Non-pigmented ciliary epithelial cell (primary cell): ENCODE measurements at regions not wholly inside any gene's neighbourhood (a gene's known extent, or its start where the extent isn't known, plus 50 kb on each side); places are given as distances from the start of the nearest gene placed in this dataset.
A peak's percentile ranks its signal among the peaks of the same experiment; 100 is the strongest.
"Not testable (repeated sequence)": the region's sequence is repeated elsewhere in the genome, so short reads cannot be mapped to it uniquely, and the experiment has no call there.

Experiments
- DNase-seq: peaks from one replicate; pipeline ENCODE4 v3.0.0-alpha.2; 2010; ENCODE audit warnings: low read depth

GRCh38 chr3:150300852-150301517, 107.1 kb upstream of the TSC22D2 start:
- no peak for DNase-seq

GRCh38 chr3:150300388-150300787, 107.7 kb upstream of the TSC22D2 start:
- DNase-seq, result no peak

DNA sequence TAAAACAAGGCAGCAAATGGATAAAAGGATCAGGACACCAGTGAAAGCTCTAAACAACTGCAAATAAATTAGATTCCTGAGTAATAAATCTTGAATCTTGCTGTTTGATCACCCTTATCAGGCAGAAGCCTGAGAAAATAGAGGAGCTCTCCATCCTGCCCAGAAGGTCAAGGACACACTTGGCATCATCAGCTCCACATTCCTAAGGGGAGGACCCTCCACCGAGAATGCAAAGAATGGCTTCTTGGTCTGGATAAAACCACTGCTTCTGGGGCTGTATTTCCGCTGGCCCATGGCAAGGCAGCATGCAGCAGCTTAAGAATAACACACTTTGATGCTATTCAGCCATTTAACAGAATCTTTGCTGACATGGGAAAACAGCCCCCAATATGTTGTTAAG, 108.9 kb upstream of the TSC22D2 start:
- DNase-seq, result no peak

DNA sequence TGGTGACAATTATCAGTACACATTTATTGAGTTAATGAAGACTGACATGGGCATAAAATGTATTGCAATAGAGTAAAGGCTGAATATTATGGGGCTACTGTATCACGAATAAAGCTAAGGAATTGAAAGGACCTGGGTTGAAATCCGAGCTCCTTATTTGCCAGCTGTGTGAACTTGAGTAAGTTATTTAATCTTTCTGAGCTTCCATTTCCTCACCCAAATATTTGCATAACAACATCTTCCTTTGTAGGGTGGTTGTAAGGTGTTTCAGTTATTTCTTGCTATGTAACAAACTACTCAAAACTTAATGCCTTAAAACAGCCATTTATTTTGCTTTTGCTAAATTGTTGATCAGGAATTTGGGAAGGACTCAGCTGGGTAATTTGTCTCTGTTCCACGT, 111.1 kb upstream of the TSC22D2 start:
- no peak for DNase-seq

DNA sequence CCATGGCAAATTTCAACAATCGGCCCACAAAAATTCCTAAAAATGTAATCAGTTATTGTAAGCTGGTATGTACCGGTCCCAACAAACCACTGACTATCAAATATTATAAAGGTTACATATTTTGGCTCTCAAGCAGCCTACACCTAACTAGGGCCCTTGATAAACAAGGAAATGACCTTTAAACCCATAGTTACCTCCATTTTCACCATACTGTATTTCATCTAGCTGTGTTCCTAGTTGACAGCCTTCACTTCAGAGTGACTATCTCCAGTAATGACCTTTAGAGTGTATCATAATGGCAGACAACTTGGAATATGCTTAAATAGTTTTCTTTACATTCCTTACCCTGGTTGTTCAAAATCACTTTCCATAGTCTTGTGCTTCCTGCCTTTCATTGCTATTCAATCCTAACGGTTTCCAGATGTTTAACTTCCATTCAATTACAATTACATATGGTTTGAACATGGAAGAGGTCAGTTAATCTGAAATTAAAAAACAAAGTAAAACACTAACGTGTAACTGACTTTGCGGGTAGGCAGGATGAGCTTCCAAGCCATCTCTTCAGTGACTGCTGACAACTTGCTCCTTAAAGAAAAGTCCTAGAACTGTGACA, 111.9 kb upstream of the TSC22D2 start:
- DNase-seq, result no peak

DNA sequence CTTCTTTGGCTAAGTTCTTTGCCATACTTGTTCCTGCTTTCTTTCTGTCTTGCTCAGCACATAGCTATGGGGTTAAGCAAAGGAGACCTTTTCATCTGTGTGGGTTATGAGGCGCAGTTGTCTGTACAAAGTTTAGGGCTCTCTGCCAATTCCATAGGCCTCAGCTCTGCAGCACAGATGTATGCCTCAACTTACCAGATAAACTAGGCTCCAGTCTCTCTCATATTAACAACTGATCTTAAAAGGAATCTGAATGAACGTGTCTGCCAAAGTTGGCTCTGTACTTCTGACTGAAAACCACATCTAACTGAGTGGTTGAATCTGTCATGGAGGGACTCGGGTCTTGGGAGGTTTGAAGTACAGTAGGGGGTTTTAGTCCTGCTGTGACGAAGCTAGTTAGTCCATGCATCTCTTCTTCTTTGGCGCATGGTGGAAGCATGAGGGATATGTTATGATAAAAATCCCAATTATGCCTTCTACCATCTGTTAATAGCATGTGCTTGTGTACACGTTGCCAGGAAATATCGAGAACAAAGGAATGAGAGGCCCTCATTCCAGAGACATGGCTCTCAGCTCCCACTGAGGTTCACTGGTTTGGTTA, 114.6 kb upstream of the TSC22D2 start:
- DNase-seq, result peak; percentile 87

- DNase-seq, result peak; percentile 93
Measured at GRCh38 chr3:150292891-150293290, 115.2 kb upstream of the TSC22D2 start.

DNA sequence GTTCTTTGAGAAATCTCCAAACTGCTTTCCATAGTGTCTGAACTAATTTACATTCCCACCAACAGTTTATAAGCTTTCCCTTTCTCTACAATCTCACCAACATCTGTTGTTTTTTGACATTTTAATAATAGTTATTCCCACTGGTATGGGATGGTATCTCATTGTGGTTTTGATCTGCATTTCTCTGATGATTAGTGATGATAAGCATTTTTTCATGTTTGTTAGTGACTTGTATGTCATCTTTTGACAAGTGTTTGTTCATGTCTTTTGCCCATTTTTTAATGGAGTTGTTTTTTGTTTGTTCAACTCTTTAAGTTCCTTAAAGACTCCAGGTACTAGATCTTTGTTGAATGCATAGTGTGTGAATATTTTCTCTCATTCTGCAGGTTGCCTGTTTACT, 116.6 kb upstream of the TSC22D2 start:
- no peak for DNase-seq

- no peak for DNase-seq
Measured at GRCh38 chr3:150286390-150287147, 121.5 kb upstream of the TSC22D2 start.

GRCh38 chr3:150285601-150286000, 122.5 kb upstream of the TSC22D2 start:
- no peak for DNase-seq

DNA sequence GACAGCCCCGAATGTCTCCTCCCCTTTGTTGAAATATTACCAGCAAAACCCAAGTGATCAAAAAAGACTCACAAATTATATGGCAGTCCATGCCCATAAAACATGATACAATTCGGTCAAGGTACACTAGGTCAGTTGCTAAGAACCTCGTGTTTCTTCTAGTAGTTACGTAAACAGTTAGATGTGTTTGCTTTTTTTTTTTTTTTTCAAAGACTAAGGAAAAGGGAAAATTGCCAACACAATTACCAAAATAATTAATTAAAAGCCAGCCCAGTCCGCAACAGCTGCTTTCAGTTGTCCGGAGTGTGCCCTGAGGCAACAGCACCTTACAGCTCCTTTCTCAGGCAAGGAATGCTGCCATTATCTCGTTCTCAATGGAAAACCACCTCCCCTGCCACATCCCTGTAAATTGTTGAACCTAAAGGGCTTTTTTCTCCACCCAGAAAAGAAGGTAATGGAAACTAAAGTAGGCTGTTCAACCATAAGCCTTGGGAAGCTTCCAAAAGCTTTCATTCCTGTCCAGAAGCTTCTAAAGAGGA, 129.2 kb upstream of the TSC22D2 start:
- DNase-seq, result no peak

- no peak for DNase-seq
Measured at GRCh38 chr3:150278195-150278594, 129.9 kb upstream of the TSC22D2 start.

DNA sequence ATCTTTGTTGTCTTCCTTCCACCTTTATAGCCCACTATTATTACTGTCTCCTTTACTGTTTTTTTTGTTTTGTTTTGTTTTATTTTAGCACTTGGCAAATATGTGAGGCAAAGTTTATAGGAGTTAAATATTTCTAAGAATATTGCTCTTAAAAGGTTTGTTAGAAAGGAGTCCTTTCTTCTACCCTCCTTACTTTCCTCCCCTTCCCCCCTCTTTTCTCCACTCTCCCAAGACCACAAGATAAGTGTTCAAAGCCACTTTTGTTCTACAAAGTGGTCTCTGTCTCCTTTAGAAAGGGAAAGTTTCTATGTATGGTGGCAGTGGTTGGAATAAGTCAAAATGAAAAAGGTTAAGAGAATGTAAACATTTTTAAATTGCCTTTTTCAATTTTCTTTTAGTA, 130.7 kb upstream of the TSC22D2 start:
- DNase-seq, result no peak

DNA sequence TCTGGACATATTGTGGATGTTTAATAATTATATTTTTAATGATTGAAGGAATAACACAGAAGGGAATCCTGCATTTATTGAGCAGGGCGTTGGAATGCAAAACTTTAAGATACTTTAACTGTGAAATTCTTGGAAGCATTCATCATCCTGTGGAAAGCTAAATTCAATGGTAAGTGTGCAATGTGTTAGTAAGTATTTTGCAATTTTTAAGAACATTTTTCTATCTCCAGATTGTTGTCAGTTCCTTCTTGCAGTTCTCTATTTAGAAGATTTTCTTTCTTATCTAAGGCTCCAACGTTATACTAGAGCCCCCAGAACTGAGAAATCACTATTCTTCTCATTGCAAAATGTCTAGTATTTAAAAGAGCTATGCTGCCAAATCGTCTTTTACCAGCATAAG, 132.2 kb upstream of the TSC22D2 start:
- DNase-seq, result no peak

DNA sequence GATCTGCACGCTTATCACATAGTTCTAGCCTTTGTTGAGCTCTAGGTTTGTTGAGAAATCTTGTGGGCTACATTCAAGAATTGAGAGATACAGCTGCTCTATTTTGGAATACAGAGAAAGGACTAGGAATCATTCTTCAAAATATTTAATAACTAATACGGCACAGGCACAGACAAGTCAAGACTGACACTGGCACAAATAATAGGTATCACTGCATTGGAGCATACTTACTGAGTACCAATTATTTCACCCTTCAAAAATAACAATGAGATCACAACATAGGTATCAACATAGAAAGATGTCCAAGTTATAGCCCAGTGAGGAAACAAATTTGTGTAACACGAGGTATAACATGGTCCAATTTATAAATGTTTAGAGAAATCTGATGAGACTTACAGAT, 133.7 kb upstream of the TSC22D2 start:
- DNase-seq, result no peak

DNA sequence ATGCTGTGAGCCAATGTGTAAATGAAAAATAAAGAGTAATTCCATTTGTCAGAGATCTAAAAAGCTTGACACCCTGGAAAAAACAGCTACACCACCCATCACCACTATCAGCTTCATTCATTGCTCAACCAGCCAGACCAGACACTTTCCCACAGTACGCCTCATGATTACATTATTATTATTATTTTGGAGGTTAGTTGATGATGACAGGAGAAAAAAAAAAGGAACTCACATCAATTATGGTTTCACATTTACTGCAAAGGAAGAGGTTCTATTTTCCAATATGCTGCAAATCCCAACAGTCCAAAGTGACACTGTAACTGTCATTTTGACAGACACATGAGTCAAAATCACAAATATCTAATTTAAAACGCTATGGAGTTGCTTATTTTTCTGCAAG, 134.7 kb upstream of the TSC22D2 start:
- no peak for DNase-seq

GRCh38 chr3:150271591-150271960, 136.5 kb upstream of the TSC22D2 start:
- DNase-seq, result no peak

DNA sequence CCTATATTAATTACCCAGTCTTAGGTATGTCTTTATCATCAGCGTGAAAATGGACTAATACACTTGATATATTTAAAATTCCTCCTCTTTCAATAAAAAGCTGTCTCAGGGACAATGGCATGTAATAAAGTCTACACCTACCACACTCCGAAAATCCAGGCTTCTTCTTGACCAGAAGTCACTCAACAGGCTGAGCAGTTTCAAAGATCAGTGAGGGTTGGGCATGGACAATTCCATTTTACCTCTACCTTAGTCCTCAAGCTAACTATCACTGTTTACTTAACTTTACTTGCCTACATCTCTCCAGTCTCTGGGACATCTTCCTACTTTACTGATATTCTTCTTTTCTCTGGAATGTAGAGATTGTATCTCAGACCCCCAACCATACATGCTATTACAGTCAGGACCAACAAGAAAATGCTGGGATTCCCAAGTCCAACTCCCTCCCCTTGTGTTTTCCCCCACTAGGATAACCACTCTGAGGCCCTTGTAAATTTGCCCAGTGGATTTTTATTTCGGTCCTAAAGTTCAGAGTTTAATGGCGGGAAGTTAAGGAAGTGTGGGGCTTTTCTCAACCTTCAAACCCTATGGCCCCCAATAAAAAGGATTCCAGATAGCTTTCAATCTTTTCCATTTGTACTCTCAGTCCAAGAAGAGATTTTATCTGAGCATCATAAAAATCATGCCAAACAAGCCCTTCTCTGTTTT, 137.1 kb upstream of the TSC22D2 start:
- DNase-seq, result no peak

DNA sequence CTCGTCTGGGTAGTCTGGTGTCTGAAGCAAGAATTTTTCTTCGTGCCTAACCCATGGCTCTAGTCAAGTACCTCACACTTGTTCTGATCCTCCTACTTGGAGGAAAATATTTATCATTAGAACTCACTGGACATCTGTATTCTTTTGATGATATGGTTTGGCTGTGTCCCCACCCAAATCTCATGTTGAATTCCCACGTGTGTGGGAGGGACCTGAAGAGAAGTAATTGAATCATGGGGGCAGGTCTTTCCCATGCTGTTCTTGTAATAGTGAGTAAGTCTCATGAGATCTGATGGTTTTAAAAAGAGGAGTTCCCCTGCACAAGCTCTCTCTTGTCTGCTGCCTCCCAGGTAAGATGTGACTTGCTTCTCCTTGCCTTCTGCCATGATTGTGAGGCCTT, 137.7 kb upstream of the TSC22D2 start:
- DNase-seq, result not testable (repeated sequence)

DNA sequence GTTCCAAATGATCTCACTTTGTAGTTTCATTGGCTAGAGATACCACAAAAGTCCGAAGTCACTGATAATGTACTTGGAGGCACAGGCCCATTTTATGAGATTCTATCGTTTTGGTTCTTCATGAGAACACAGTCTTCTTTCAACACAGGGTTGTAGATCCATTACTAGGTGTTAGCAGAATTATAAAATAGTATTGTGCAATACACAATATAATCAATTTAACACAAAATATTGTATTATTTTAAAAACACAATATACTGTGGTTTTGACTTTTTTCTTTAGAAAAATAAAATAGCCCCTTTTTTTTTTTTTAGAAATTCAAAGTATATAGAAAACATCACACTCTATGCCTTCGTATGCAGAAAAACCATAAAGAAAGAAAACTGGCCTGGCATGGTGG, 138.6 kb upstream of the TSC22D2 start:
- no peak for DNase-seq

DNA sequence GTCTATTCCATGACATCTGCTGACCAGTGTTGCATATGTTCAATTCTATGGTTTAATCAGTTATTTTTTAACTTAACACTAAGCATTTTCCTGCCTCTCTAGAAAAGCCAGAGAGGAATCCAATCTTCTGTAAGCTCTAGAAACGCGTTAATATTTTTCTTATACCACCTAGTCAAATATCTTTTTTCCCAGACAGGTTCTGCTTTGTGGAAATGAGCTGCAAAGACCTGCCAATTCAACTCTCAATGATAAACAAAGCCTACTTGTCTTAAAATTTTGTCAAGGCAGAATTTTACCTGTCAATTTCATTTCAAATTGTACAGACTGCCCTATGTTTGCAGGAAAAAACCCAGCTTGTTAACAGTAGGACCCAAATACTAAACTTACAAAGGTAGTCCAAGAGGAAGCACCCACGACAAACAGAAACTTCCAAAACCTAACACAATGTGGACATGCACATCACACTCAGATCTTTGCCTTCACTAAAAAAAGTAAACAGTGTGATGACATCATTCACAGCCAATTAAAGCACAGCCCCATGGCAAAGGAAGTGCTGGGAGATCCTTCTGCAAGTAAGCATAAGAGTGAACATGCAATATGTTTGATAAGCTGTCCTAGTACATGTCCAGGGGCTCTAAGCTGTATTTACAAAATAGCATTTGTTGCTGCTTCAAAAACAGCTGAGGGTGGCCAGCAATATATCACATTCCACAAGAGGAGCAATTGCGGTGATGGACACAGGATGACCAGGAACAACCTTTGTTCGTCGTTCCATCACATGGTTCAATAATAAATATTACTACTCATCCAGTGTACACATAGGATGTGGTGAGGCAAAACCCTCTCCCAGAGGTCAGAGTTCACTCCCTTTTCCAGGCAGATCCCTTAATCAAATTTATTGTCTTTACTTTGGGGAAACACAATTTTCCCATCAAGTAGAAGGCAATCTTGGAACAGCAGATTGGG, 139.4 kb upstream of the TSC22D2 start:
- no peak for DNase-seq
